K562 (cell line): ENCODE measurements at regions not wholly inside any gene's neighbourhood (a gene's known extent, or its start where the extent isn't known, plus 50 kb on each side); places are given as distances from the start of the nearest gene placed in this dataset.

Source experiments
- CGGBP1 ChIP-seq: fragments of 250-450 bp; sonication (Bioruptor Pico); IDR thresholded peaks from 2 replicates; pipeline ENCODE4 v1.9.0; 2021; ENCODE audit warnings: mild to moderate bottlenecking
- CREM ChIP-seq: IDR thresholded peaks from 2 replicates; pipeline ENCODE4 v1.6.1; 2014; ENCODE audit warnings: antibody characterized with exemption, low read depth
- EGR1 ChIP-seq: fragments of 450-650 bp; conservative IDR thresholded peaks from 2 replicates; pipeline ENCODE4 v1.6.1; 2017; ENCODE audit warnings: mild to moderate bottlenecking
- EP300 ChIP-seq: IDR thresholded peaks from 2 replicates; pipeline ENCODE4 v1.6.1; 2012; ENCODE audit warnings: low read length, improper control_type of control experiment
- EZH2 ChIP-seq: IDR thresholded peaks from 2 replicates; pipeline ENCODE4 v1.6.1; 2012; ENCODE audit warnings: low read depth, mild to moderate bottlenecking, inconsistent platforms, low read length, borderline replicate concordance
- HINFP ChIP-seq: fragments of 450-650 bp; conservative IDR thresholded peaks from 2 replicates; pipeline ENCODE4 v1.6.1; 2016; ENCODE audit warnings: missing genetic modification characterization, low read depth, mild to moderate bottlenecking, control low read depth, missing compliant biosample characterization
- JUND ChIP-seq, 2 experiments: IDR thresholded peaks; 2 replicates in 1 of 2; 3 replicates in 1 of 2; pipeline ENCODE4 v1.6.1; 2011; ENCODE audit warnings: borderline replicate concordance in 2 of 2, low read depth in 2 of 2, low read length in 2 of 2, improper control_type of control experiment in 1 of 2, missing biosample characterization in 1 of 2, missing genetic modification characterization in 1 of 2, missing genetic modification reagents in 1 of 2
- POLR2AphosphoS5 ChIP-seq: IDR thresholded peaks from 2 replicates; pipeline ENCODE4 v1.6.1; 2011; ENCODE audit warnings: mild to moderate bottlenecking, low read depth, low read length, moderate library complexity; ENCODE audit not compliant: control insufficient read depth, insufficient read depth
- SRSF7 ChIP-seq: fragments of 200-400 bp; formaldehyde crosslinking; optimal IDR thresholded peaks from 2 replicates; pipeline ENCODE3; 2017; ENCODE audit warnings: mild to moderate bottlenecking, low read depth, low read length
- ZNF263 ChIP-seq: sonication (generic); formaldehyde crosslinking; IDR thresholded peaks from 2 replicates; pipeline ENCODE4 v1.8.0; 2022; ENCODE audit warnings: mild to moderate bottlenecking, missing genetic modification reagents, borderline replicate concordance
- ZNF347 ChIP-seq: fragments of 450-650 bp; formaldehyde crosslinking; IDR thresholded peaks from 2 replicates; pipeline ENCODE4 v1.4.0; 2020; ENCODE audit warnings: low read depth, mild to moderate bottlenecking, moderate library complexity

- TF ChIP-seq SRSF7 (no peak), EP300 (no peak), CREM (no peak), CGGBP1 (CRISPR knock-in tag) (no peak), EZH2 (no peak), POLR2AphosphoS5 (no peak), ZNF347 (no peak), ZNF263 (CRISPR knock-in tag) (no peak), EGR1 (no peak), JUND (IDR thresholded peaks at IDR 0.05; ENCODE audit: borderline replicate concordance, low read depth, low read length) (no peak), JUND (tag; IDR thresholded peaks at IDR 0.05; ENCODE audit: borderline replicate concordance, low read depth, low read length) (no peak), HINFP (no peak)
These were observed 1263.6 kb upstream of the RAG2 start for GRCh38 chr11:37861671-37862070.
